T-cell (primary cell): ENCODE measurements at regions not wholly inside any gene's neighbourhood (a gene's known extent, or its start where the extent isn't known, plus 50 kb on each side); places are given as distances from the start of the nearest gene placed in this dataset.

Source experiments
- ATAC-seq, 4 experiments: fragments of 200-7000 bp in 3 of 4; fragments of 150-1000 bp in 1 of 4; cut with Tn5 transposase; replicated peaks in 1 of 4; 1 replicate in 3 of 4; 2 replicates in 1 of 4; pipeline ENCODE4 v1.10.0; 2021; ENCODE audit warnings: moderate library complexity in 3 of 4, mild to moderate bottlenecking in 2 of 4, moderate number of reproducible peaks in 1 of 4
- CTCF ChIA-PET, 2 donors: fragments of 300-600 bp; sonication (Branson Sonifier 250); formaldehyde crosslinking; loops; one replicate each; lab custom pipeline; 2022; ENCODE audit warnings: antibody characterized with exemption in 2 of 2; lab: Charles Lee
- POLR2A ChIA-PET, 2 donors: fragments of 300-600 bp; sonication (Branson Sonifier 250); formaldehyde crosslinking; loops; one replicate each; lab custom pipeline; 2022; ENCODE audit warnings: antibody characterized with exemption in 2 of 2; lab: Charles Lee
- DNase-seq, 35 experiments: peaks; one replicate each; pipeline versions ENCODE4 v3.0.0 to v3.0.0-alpha.2; 2013 to 2023
- H3K27ac ChIP-seq: one replicate; pipeline ENCODE4 v1.5.1; 2013; ENCODE audit warnings: low read length
- H3K27me3 ChIP-seq, 2 experiments: replicated peaks in 1 of 2; 1 replicate in 1 of 2; 2 replicates in 1 of 2; pipeline versions ENCODE4 v1.6.1 to v1.7.0; 2013; ENCODE audit warnings: low read length in 1 of 2, mixed read lengths in 1 of 2; ENCODE audit not compliant: control insufficient read depth in 2 of 2, insufficient read depth in 2 of 2; ENCODE audit errors: extremely low read depth in 1 of 2
- H3K36me3 ChIP-seq, 2 donors: 1 replicate in 1 of 2; 2 replicates in 1 of 2; pipeline versions ENCODE4 v1.6.1 to v1.7.0; 2013; ENCODE audit warnings: low read length in 1 of 2; ENCODE audit not compliant: control insufficient read depth in 2 of 2, insufficient read depth in 1 of 2; ENCODE audit errors: extremely low read depth in 1 of 2
- H3K4me1 ChIP-seq, 2 experiments: 1 replicate in 1 of 2; 2 replicates in 1 of 2; pipeline versions ENCODE4 v1.6.1 to v1.7.0; 2013; ENCODE audit warnings: low read length in 2 of 2, mixed read lengths in 1 of 2; ENCODE audit not compliant: insufficient read depth in 2 of 2, control insufficient read depth in 1 of 2; ENCODE audit errors: extremely low read depth in 1 of 2
- H3K4me3 ChIP-seq, 2 donors: 1 replicate in 1 of 2; 2 replicates in 1 of 2; pipeline versions ENCODE4 v1.5.1 to v1.7.0; 2013; ENCODE audit warnings: mild to moderate bottlenecking in 2 of 2, low read length in 1 of 2, moderate library complexity in 1 of 2; ENCODE audit not compliant: control insufficient read depth in 1 of 2; ENCODE audit errors: extremely low read depth in 1 of 2
- H3K9me3 ChIP-seq: 2 replicates; pipeline ENCODE4 v1.7.0; 2013
- H3K27ac Mint-ChIP-seq, 2 donors: one replicate each; pipeline ENCODE4 v1.8.0; 2020 to 2021; ENCODE audit warnings: mild to moderate bottlenecking in 2 of 2, mixed read lengths in 2 of 2
- H3K27me3 Mint-ChIP-seq, 2 donors: one replicate each; pipeline ENCODE4 v1.8.0; 2021 to 2022; ENCODE audit warnings: mixed read lengths in 2 of 2
- H3K36me3 Mint-ChIP-seq: one replicate; pipeline ENCODE4 v1.8.0; 2021; ENCODE audit warnings: mixed read lengths
- H3K4me1 Mint-ChIP-seq, 3 donors: one replicate each; pipeline ENCODE4 v1.8.0; 2020 to 2022; ENCODE audit warnings: mixed read lengths in 3 of 3, mild to moderate bottlenecking in 1 of 3
- H3K4me3 Mint-ChIP-seq, 3 donors: one replicate each; pipeline ENCODE4 v1.8.0; 2020 to 2022; ENCODE audit warnings: mild to moderate bottlenecking in 3 of 3, mixed read lengths in 3 of 3, moderate library complexity in 3 of 3
- H3K9me3 Mint-ChIP-seq, 3 donors: one replicate each; pipeline ENCODE4 v1.8.0; 2020 to 2022; ENCODE audit warnings: mixed read lengths in 3 of 3
- WGBS: methylation state at CpG from one replicate; pipeline ENCODE4 v1.1.5; 2013; ENCODE audit warnings: missing lambda C conversion rate; ENCODE audit not compliant: insufficient coverage; 5-methylcytosine and 5-hydroxymethylcytosine counted together

DNA sequence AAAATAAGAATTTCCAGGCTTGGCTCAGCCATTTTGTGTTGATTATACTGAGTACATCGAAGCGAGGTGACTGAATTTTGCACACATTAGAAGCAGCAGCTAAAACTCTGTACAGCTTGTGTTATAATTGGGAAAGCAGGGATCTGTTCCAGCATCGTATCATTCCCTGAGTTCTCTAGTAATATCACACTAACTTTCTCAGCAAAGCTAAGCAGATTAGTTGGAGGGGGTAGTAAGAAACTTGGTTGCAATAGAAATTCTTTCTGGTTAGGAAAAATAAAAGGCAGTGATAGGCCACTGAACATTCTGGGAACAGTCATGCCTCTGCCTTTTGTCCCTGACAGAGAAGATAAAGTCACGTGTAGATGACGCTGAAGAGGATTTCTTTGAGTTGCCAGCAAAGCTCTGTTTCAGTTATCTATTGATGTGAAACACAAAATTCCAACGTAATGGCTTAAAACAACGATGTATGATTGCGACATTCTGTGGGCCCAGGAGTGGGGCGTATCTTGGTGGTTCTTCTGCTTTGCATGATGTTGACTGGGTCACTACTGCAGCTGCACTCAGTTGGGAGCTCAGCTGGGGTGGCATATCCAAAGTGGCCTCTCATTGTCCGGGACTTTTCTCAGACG lies 202.1 kb upstream of the MEX3C start:
- ChIA-PET POLR2A (no interaction called here), CTCF (no interaction called here)
- H3K4me3 ChIP-seq = no peak overlapping the region
- DNase-seq = no peak
- H3K27ac Mint-ChIP-seq = no peak overlapping the region
- H3K27ac ChIP-seq = no peak overlapping the region
- no peaks in the 10 kb centered on the region for H3K4me1 ChIP-seq
- no peaks in the 10 kb centered on the region for H3K36me3 Mint-ChIP-seq
- H3K27me3 Mint-ChIP-seq = peaks cover 0 to 20% of the 10 kb centered on the region in 2 donors
- H3K36me3 ChIP-seq = no peaks in the 10 kb centered on the region
- H3K9me3 Mint-ChIP-seq = no peaks in the 10 kb centered on the region
- H3K27me3 ChIP-seq = no peaks in the 10 kb centered on the region
- no peaks in the 10 kb centered on the region for H3K4me1 Mint-ChIP-seq
- H3K9me3 ChIP-seq = no peaks in the 10 kb centered on the region
- no peak for ATAC-seq
- WGBS = 89% methylated on average over 8 of the region's 11 CpGs
- no peak overlapping the region for H3K4me3 Mint-ChIP-seq

DNA sequence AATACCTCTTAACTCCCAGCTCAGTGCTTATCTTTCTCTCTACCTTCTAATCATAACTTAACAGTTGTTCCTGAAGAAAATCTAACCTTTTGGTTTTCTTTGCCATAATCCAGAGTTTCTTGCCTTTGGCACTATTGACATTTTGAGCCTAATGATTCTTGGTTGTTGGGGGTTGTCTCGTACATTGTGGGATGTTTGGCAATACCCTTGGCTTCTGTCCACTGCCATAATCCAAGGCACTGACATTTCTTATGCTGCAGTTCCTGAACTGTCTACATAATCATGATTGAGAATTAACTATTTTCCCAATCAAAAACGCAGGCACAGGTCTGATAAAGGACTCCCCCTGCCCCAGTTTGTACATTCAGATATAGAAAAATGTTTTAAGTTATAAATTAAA lies 203.2 kb upstream of the MEX3C start:
- no peaks in the 10 kb centered on the region for H3K9me3 Mint-ChIP-seq
- ChIA-PET POLR2A (no interaction called here), CTCF (no interaction called here)
- no peak overlapping the region for H3K27ac ChIP-seq
- no peak for ATAC-seq
- H3K9me3 ChIP-seq = no peaks in the 10 kb centered on the region
- DNase-seq = no peak
- no peak overlapping the region for H3K4me3 Mint-ChIP-seq
- H3K4me3 ChIP-seq = no peak overlapping the region
- H3K36me3 Mint-ChIP-seq = no peaks in the 10 kb centered on the region
- H3K4me1 ChIP-seq = no peaks in the 10 kb centered on the region
- no peaks in the 10 kb centered on the region for H3K27me3 ChIP-seq
- H3K36me3 ChIP-seq = no peaks in the 10 kb centered on the region
- no peaks in the 10 kb centered on the region for H3K4me1 Mint-ChIP-seq
- no CpG with 5 or more reads among the region's 2 CpGs for WGBS
- H3K27me3 Mint-ChIP-seq = peaks cover 0 to 22% of the 10 kb centered on the region in 2 donors
- H3K27ac Mint-ChIP-seq = no peak overlapping the region

DNA sequence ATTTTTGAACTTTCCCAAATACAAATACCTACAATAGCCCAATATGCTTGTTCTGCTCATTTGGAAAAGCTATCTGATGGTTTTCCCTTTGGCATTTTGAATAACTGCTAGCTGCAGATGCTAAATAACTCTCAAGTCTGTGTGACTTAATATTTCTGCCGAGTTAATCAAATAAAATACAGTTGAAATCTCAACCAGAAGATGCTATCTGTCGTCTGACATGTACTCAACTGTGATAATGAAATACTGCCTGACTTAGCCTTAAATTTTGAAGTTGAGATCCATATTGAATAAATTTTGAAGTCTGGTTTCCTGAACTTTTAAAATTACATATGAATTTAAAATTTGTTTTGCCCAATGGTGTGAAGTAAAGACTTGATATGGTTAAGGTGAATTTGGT lies 204.4 kb upstream of the MEX3C start:
- H3K4me1 ChIP-seq = no peaks in the 10 kb centered on the region
- DNase-seq = no peak
- Mint-ChIP-seq H3K4me3 (no peak overlapping the region), H3K27ac (no peak overlapping the region), H3K27me3 (peaks cover 0 to 28% of the 10 kb centered on the region in 2 donors), H3K4me1 (no peaks in the 10 kb centered on the region), H3K9me3 (no peaks in the 10 kb centered on the region), H3K36me3 (no peaks in the 10 kb centered on the region)
- WGBS = no CpG with 5 or more reads among the region's 2 CpGs
- H3K27me3 ChIP-seq = peaks cover 0 to 1% of the 10 kb centered on the region in 2 experiments
- CTCF ChIA-PET = no interaction called here
- POLR2A ChIA-PET = no interaction called here
- no peaks in the 10 kb centered on the region for H3K9me3 ChIP-seq
- no peak overlapping the region for H3K27ac ChIP-seq
- H3K36me3 ChIP-seq = no peaks in the 10 kb centered on the region
- ATAC-seq = no peak
- H3K4me3 ChIP-seq = no peak overlapping the region

DNA sequence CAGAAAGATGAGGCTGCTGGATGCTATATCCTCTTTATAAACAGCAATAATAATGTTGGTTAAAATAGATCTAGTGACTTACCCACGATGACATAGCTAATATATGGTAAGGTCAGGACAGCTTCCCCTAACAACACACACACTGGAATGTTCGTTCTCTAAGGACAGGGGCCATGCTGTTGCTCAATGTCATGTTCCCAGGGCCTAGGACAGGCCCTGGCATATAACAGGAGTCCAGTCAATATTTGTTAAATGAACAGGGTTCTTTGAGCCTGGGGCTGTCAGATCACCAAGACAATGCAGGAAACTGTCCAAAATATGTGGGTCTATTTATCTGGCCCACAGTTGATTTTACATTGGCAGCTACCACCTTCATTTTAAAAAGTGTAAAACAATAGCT lies 207.1 kb upstream of the MEX3C start:
- Mint-ChIP-seq H3K27ac (no peak overlapping the region), H3K36me3 (no peaks in the 10 kb centered on the region), H3K9me3 (no peaks in the 10 kb centered on the region), H3K4me3 (no peak overlapping the region), H3K4me1 (no peaks in the 10 kb centered on the region), H3K27me3 (peaks cover 4 to 15% of the 10 kb centered on the region in 2 donors)
- ChIA-PET POLR2A (no interaction called here), CTCF (no interaction called here)
- Histone ChIP-seq H3K4me1 (no peaks in the 10 kb centered on the region), H3K27me3 (peaks cover 0 to 2% of the 10 kb centered on the region in 2 experiments), H3K27ac (no peak overlapping the region), H3K4me3 (no peak overlapping the region), H3K36me3 (no peaks in the 10 kb centered on the region), H3K9me3 (no peaks in the 10 kb centered on the region)
- ATAC-seq = no peak
- WGBS = no CpG with 5 or more reads among the region's 2 CpGs
- DNase-seq = no peak

DNA sequence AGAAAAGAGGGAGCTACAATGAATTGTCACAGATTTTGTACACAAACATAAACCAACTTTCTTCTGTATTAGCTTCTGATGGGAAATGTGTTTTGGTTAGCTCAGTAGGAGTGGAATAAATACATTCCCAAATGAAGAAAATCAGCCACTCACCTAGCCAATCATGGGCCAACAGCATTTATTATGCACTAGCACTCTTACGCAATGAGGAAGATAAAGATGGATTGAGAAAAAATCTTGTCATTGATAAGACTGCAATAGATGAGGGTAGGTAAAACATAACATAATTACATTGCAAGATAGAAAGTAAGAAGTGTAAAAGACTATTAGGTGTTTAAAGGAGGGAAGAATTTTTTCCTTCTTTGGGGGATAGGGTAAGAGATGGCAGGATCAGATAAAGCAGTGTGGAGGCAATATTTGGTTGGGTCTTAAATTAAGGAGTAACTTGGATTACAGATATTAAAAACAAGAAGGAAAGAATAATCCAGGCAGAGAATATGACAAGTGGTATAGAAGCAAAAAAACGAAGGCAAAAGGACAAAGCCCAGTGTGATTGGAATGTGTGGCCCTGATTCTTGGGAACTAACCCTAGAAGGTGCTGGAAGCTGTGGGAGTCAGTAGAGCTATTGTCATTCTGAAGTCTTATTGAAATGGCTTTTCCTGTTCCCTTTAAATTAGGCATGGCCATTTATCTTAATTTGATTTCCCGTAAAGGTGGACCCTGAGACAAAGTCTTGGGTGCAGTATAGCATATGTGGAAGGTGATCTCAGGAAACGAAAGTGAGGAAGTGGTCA lies 208.4 kb upstream of the MEX3C start:
- 50% methylated on average over 2 of the region's 4 CpGs for WGBS
- H3K4me1 Mint-ChIP-seq = no peaks in the 10 kb centered on the region
- H3K27ac Mint-ChIP-seq = no peak overlapping the region
- H3K36me3 ChIP-seq = no peaks in the 10 kb centered on the region
- H3K36me3 Mint-ChIP-seq = no peaks in the 10 kb centered on the region
- POLR2A ChIA-PET = no interaction called here
- H3K9me3 Mint-ChIP-seq = no peaks in the 10 kb centered on the region
- H3K4me3 Mint-ChIP-seq = no peak overlapping the region
- H3K27ac ChIP-seq = no peak overlapping the region
- peaks cover 0 to 2% of the 10 kb centered on the region in 2 experiments for H3K27me3 ChIP-seq
- no peak for ATAC-seq
- DNase-seq = no peak
- no peak overlapping the region for H3K4me3 ChIP-seq
- no peaks in the 10 kb centered on the region for H3K9me3 ChIP-seq
- CTCF ChIA-PET = no interaction called here
- peaks cover 6 to 13% of the 10 kb centered on the region in 2 donors for H3K27me3 Mint-ChIP-seq
- no peaks in the 10 kb centered on the region for H3K4me1 ChIP-seq

DNA sequence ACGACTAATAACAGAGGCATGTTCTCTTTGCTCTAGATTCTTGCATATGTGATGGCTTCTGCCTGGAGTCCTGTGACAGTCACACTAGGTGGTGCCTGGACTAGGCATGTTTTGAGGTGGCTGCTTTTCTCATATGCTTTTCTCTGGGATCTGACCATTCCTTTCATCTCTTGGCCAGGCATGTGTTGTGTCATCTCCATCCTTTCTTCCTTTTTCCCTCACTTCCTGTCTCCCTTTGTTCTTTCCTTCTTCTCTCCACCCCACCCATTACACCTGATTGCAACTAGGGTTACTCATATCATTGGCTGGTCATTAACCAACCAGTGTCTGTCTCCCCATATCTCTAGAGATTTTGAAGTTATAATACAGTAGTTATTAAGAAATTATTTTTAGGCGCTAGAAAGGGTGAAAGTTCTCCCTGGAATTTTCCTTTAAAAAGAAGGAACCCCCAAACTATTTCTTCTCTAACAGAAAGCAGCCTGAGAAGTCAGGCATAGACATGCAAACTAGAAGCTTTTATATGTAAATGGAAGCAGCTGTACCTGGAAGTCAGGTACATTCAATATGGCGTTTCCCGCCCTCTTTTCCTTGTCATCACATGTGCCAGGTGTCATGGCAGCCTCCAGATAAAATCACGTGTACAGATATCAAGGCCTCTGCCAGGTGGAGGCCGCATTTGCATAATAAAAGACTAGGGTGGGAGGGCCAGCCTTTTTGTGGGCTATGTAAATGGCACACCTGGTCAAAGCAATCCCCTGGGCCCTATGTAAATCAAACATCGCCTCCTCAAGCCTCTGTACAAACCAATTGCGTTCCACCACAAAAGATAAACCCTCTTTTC lies 220.4 kb upstream of the MEX3C start:
- WGBS = 73% methylated on average over 3 of the region's 8 CpGs
- Mint-ChIP-seq H3K27me3 (peaks cover 0 to 2% of the 10 kb centered on the region in 2 donors), H3K4me1 (no peaks in the 10 kb centered on the region), H3K9me3 (no peaks in the 10 kb centered on the region), H3K27ac (no peak overlapping the region), H3K36me3 (no peaks in the 10 kb centered on the region), H3K4me3 (no peak overlapping the region)
- DNase-seq = no peak
- H3K27ac ChIP-seq = no peak overlapping the region
- no peaks in the 10 kb centered on the region for H3K4me1 ChIP-seq
- no peak for ATAC-seq
- peaks cover 0 to 2% of the 10 kb centered on the region in 2 experiments for H3K27me3 ChIP-seq
- CTCF ChIA-PET = no interaction called here
- POLR2A ChIA-PET = no interaction called here
- H3K4me3 ChIP-seq = no peak overlapping the region
- no peaks in the 10 kb centered on the region for H3K36me3 ChIP-seq
- no peaks in the 10 kb centered on the region for H3K9me3 ChIP-seq
